PC-9 (cell line): ENCODE measurements at regions not wholly inside any gene's neighbourhood (a gene's known extent, or its start where the extent isn't known, plus 50 kb on each side); places are given as distances from the start of the nearest gene placed in this dataset.
"Not testable (repeated sequence)": the region's sequence is repeated elsewhere in the genome, so short reads cannot be mapped to it uniquely, and the experiment has no call there.

ENCODE experiments used
- BruUV-seq: library from RNA; stranded (reverse); fragments of 400-500 nt; replicated peaks from 2 replicates; lab custom pipeline; 2021; lab: Mats Ljungman, UMichigan
- CTCF ChIA-PET: fragments of 300-600 bp; sonication (Branson Sonifier 250); formaldehyde crosslinking; loops from one replicate; lab custom pipeline; 2022; ENCODE audit warnings: antibody characterized with exemption; lab: Charles Lee
- POLR2A ChIA-PET: fragments of 300-600 bp; sonication (Branson Sonifier 250); formaldehyde crosslinking; loops from one replicate; lab custom pipeline; 2022; ENCODE audit warnings: antibody characterized with exemption; ENCODE audit not compliant: unreplicated experiment; lab: Charles Lee
- DNase-seq, 2 experiments: peaks; one replicate each; pipeline versions ENCODE4 v3.0.0 to v3.0.0-alpha.2; 2015 to 2022; ENCODE audit warnings: mixed read lengths in 1 of 2
- H2AFZ ChIP-seq: fragments of 200-600 bp; sonication (generic); 2 replicates; pipeline ENCODE4 v1.8.1; 2017; ENCODE audit warnings: antibody characterized with exemption
- H3F3A ChIP-seq: fragments of 200-600 bp; sonication (generic); 2 replicates; pipeline ENCODE4 v1.8.1; 2017; ENCODE audit warnings: antibody characterized with exemption, mild to moderate bottlenecking, low read depth; ENCODE audit not compliant: insufficient read depth
- H3K27ac ChIP-seq: fragments of 200-600 bp; sonication (generic); 2 replicates; pipeline ENCODE4 v1.6.1; 2016; ENCODE audit warnings: mixed run types
- H3K27me3 ChIP-seq: fragments of 200-600 bp; sonication (generic); 2 replicates; pipeline ENCODE4 v1.6.1; 2016; ENCODE audit warnings: low read depth, mixed run types; ENCODE audit not compliant: insufficient read depth
- H3K36me3 ChIP-seq: fragments of 200-600 bp; sonication (generic); 2 replicates; pipeline ENCODE4 v1.6.1; 2016; ENCODE audit warnings: low read depth, mixed run types
- H3K4me1 ChIP-seq: fragments of 200-600 bp; sonication (generic); replicated peaks from 2 replicates; pipeline ENCODE4 v1.6.1; 2016; ENCODE audit warnings: mixed run types; ENCODE audit not compliant: insufficient read depth
- H3K4me2 ChIP-seq: fragments of 200-600 bp; sonication (generic); 2 replicates; pipeline ENCODE4 v1.6.1; 2017; ENCODE audit warnings: mixed run types
- H3K4me3 ChIP-seq: fragments of 200-600 bp; sonication (generic); 2 replicates; pipeline ENCODE4 v1.6.1; 2016; ENCODE audit warnings: mixed run types
- H3K79me2 ChIP-seq: fragments of 200-600 bp; sonication (generic); 2 replicates; pipeline ENCODE4 v1.6.1; 2017; ENCODE audit warnings: low read depth, mixed run types
- H3K9me2 ChIP-seq: fragments of 200-600 bp; sonication (generic); 2 replicates; pipeline ENCODE4 v1.8.1; 2017; ENCODE audit warnings: mild to moderate bottlenecking; ENCODE audit not compliant: insufficient read depth
- H3K9me3 ChIP-seq: fragments of 200-600 bp; sonication (generic); 2 replicates; pipeline ENCODE4 v1.8.1; 2016; ENCODE audit warnings: low read depth; ENCODE audit not compliant: insufficient read depth
- H4K20me1 ChIP-seq: fragments of 200-600 bp; sonication (generic); 2 replicates; pipeline ENCODE4 v1.8.1; 2017; ENCODE audit not compliant: insufficient read depth
- CTCF ChIP-seq: fragments of 200-600 bp; sonication (generic); conservative IDR thresholded peaks from 2 replicates; pipeline ENCODE4 v1.6.1; 2017; ENCODE audit warnings: mixed run types, antibody characterized with exemption, mild to moderate bottlenecking, moderate library complexity
- EZH2 ChIP-seq: fragments of 200-600 bp; sonication (generic); IDR thresholded peaks from 2 replicates; pipeline ENCODE4 v1.8.0; 2017; ENCODE audit warnings: antibody characterized with exemption, low read depth
- intact Hi-C: fragments of 100-400 bp; cut with micrococcal nuclease; formaldehyde crosslinking; loops from one replicate; pipeline ENCODE4 v1.10.0; 2022; ENCODE audit not compliant: unreplicated experiment

GRCh38 chr10:37488792-37489657, 363.6 kb downstream of the ANKRD30A start:
- no peaks in the 10 kb centered on the region for H3F3A ChIP-seq
- H2AFZ ChIP-seq = no peak overlapping the region
- H3K4me3 ChIP-seq = no peak overlapping the region
- TF ChIP-seq EZH2 (no peak), CTCF (no peak)
- no peaks in the 10 kb centered on the region for H3K4me1 ChIP-seq
- intact Hi-C loops = no loop called here
- H3K27me3 ChIP-seq = no peaks in the 10 kb centered on the region
- BruUV-seq = no TSS peak
- no peaks in the 10 kb centered on the region for H3K9me3 ChIP-seq
- ChIA-PET CTCF (no interaction called here), POLR2A (no interaction called here)
- H3K27ac ChIP-seq = no peak overlapping the region
- no peaks in the 10 kb centered on the region for H4K20me1 ChIP-seq
- no peaks in the 10 kb centered on the region for H3K36me3 ChIP-seq
- H3K79me2 ChIP-seq = no peaks in the 10 kb centered on the region
- no peak overlapping the region for H3K4me2 ChIP-seq
- H3K9me2 ChIP-seq = no peaks in the 10 kb centered on the region
- DNase-seq = no peak

GRCh38 chr10:37480596-37480995, 355.2 kb downstream of the ANKRD30A start:
- intact Hi-C loops, H2AFZ ChIP-seq, BruUV-seq, POLR2A ChIA-PET, H4K20me1 ChIP-seq, DNase-seq, H3K79me2 ChIP-seq, H3K9me3 ChIP-seq, H3K9me2 ChIP-seq, H3F3A ChIP-seq, H3K27ac ChIP-seq, H3K4me1 ChIP-seq, H3K36me3 ChIP-seq, CTCF ChIA-PET, H3K27me3 ChIP-seq, H3K4me3 ChIP-seq, H3K4me2 ChIP-seq: not testable (repeated sequence)

GRCh38 chr10:37479469-37479868, 354.1 kb downstream of the ANKRD30A start:
- no peak overlapping the region for H3K4me2 ChIP-seq
- no peaks in the 10 kb centered on the region for H3K36me3 ChIP-seq
- no peaks in the 10 kb centered on the region for H4K20me1 ChIP-seq
- no peak overlapping the region for H2AFZ ChIP-seq
- ChIA-PET CTCF (interaction anchor here (0.6 kb wide), 1 partner anchor 144 kb away, joined by 8 read pairs; no protein-coding TSS in a partner anchor), POLR2A (no interaction called here)
- intact Hi-C loops = no loop called here
- H3K79me2 ChIP-seq = no peaks in the 10 kb centered on the region
- no peaks in the 10 kb centered on the region for H3F3A ChIP-seq
- H3K4me3 ChIP-seq = no peak overlapping the region
- H3K9me2 ChIP-seq = no peaks in the 10 kb centered on the region
- no peak overlapping the region for H3K27ac ChIP-seq
- no peak for DNase-seq
- BruUV-seq = no TSS peak
- H3K27me3 ChIP-seq = no peaks in the 10 kb centered on the region
- no peaks in the 10 kb centered on the region for H3K4me1 ChIP-seq
- H3K9me3 ChIP-seq = no peaks in the 10 kb centered on the region
- TF ChIP-seq EZH2 (no peak), CTCF (no peak)
